Ovary (tissue), 7 donors: ENCODE measurements at regions not wholly inside any gene's neighbourhood (a gene's known extent, or its start where the extent isn't known, plus 50 kb on each side); places are given as distances from the start of the nearest gene placed in this dataset.
"Not testable (repeated sequence)": the region's sequence is repeated elsewhere in the genome, so short reads cannot be mapped to it uniquely, and the experiment has no call there.

Experiments used
- DNase-seq, 5 donors: peaks; one replicate each; pipeline ENCODE4 v3.0.0-alpha.2; 2019 to 2020
- H3K27ac ChIP-seq, 2 donors: fragments of 200-600 bp; one replicate each; pipeline versions ENCODE4 v1.5.1 to v1.8.0; 2019 to 2022
- H3K27me3 ChIP-seq: fragments of 200-600 bp; one replicate; pipeline ENCODE4 v1.8.0; 2022
- H3K36me3 ChIP-seq: fragments of 200-600 bp; sonication (generic); one replicate; pipeline ENCODE4 v1.5.1; 2019
- H3K4me1 ChIP-seq: one replicate; pipeline ENCODE4 v1.8.1; 2013; ENCODE audit warnings: mild to moderate bottlenecking, moderate library complexity; ENCODE audit not compliant: insufficient read depth
- H3K4me3 ChIP-seq: fragments of 200-600 bp; sonication (generic); one replicate; pipeline ENCODE4 v1.5.1; 2017
- H3K9me3 ChIP-seq, 2 donors: fragments of 200-600 bp in 1 of 2; sonication (generic) in 1 of 2; one replicate each; pipeline versions ENCODE4 v1.5.1 to v1.8.1; 2013 to 2019; ENCODE audit warnings: mild to moderate bottlenecking in 1 of 2, moderate library complexity in 1 of 2
- EP300 ChIP-seq: sonication (generic); formaldehyde crosslinking; IDR thresholded peaks from one replicate; pipeline ENCODE4 v1.6.1; 2017; ENCODE audit warnings: antibody characterized with exemption
- POLR2A ChIP-seq: fragments of 450-650 bp; IDR thresholded peaks from one replicate; pipeline ENCODE4 v1.6.1; 2017; ENCODE audit warnings: antibody characterized with exemption, mild to moderate bottlenecking, moderate library complexity
- WGBS, 3 donors: extraction: QIAGEN DNeasy Blood & Tissue Kit in 1 of 3; methylation state at CpG; one replicate each; pipeline versions ENCODE4 v1.1.5 to v1.1.7; 2013 to 2017; 5-methylcytosine and 5-hydroxymethylcytosine counted together
- intact Hi-C, 4 donors: fragments of 100-400 bp; cut with DNase I; formaldehyde crosslinking; loops; one replicate each; pipeline versions ENCODE4 v1.11.0 to v1.15.1; 2022 to 2023
- TF ChIP-seq, protein P1 (sequence below), 3 donors: fragments of 450-650 bp in 2 of 3; fragments of 200-600 bp in 1 of 3; IDR thresholded peaks; one replicate each; pipeline versions ENCODE4 v1.5.1 to v1.8.0; 2016 to 2022; ENCODE audit warnings: antibody characterized with exemption in 3 of 3, mild to moderate bottlenecking in 1 of 3
- donor health status: DM: no; HTN: no; CAD: no; lungs with moderate emphysema.
- donor health status: DM: no; HTN: no; CAD: no.
- donor health status: Bipolar disorder and iron deficiency.
- donor health status: DM: no; HTN: no; CAD: no.
- donor health status: DM: yes; HTN: yes; CAD: no.

DNA sequence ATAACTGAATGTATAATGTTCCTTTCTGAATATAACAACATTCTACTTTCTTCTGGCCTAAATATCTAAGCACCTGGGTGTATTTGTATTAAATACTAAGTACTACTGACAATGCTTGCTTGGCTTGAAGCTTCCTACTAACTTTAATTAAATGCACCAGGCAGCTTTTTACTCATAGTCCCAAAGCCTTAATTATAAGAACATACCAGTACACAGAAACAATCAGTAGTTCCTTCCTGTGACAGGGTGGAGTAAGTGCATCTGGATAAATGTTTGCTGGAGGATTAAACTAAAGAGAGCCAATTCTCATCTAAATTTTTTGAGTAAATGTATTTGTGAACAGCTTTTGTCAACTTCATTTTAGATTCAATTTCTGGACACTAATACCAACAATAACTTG, 558.6 kb upstream of the SEMA6A start:
- no peak for DNase-seq
- intact Hi-C loops: no loop called here
- Histone ChIP-seq H3K27me3 (no peaks in the 10 kb centered on the region), H3K4me1 (no peaks in the 10 kb centered on the region), H3K36me3 (no peaks in the 10 kb centered on the region), H3K27ac (no peak overlapping the region), H3K4me3 (no peak overlapping the region), H3K9me3 (no peaks in the 10 kb centered on the region)
- TF ChIP-seq EP300 (no peak), POLR2A (no peak)
- TF ChIP-seq, protein P1, sequence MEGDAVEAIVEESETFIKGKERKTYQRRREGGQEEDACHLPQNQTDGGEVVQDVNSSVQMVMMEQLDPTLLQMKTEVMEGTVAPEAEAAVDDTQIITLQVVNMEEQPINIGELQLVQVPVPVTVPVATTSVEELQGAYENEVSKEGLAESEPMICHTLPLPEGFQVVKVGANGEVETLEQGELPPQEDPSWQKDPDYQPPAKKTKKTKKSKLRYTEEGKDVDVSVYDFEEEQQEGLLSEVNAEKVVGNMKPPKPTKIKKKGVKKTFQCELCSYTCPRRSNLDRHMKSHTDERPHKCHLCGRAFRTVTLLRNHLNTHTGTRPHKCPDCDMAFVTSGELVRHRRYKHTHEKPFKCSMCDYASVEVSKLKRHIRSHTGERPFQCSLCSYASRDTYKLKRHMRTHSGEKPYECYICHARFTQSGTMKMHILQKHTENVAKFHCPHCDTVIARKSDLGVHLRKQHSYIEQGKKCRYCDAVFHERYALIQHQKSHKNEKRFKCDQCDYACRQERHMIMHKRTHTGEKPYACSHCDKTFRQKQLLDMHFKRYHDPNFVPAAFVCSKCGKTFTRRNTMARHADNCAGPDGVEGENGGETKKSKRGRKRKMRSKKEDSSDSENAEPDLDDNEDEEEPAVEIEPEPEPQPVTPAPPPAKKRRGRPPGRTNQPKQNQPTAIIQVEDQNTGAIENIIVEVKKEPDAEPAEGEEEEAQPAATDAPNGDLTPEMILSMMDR (IDR thresholded peaks at IDR 0.05): no peak

- no peak for TF ChIP-seq POLR2A
- no peak for TF ChIP-seq EP300
- TF ChIP-seq, protein P1 (IDR thresholded peaks at IDR 0.05): no peak
- no peaks in the 10 kb centered on the region for H3K4me1 ChIP-seq
- no peaks in the 10 kb centered on the region for H3K27me3 ChIP-seq
- no peak overlapping the region for H3K27ac ChIP-seq
- no peak for DNase-seq
- intact Hi-C loops: no loop called here
- H3K4me3 ChIP-seq: no peak overlapping the region
- no peaks in the 10 kb centered on the region for H3K9me3 ChIP-seq
- H3K36me3 ChIP-seq: no peaks in the 10 kb centered on the region
Observed at GRCh38 chr5:117131876-117132275, 557.3 kb upstream of the SEMA6A start.

DNA sequence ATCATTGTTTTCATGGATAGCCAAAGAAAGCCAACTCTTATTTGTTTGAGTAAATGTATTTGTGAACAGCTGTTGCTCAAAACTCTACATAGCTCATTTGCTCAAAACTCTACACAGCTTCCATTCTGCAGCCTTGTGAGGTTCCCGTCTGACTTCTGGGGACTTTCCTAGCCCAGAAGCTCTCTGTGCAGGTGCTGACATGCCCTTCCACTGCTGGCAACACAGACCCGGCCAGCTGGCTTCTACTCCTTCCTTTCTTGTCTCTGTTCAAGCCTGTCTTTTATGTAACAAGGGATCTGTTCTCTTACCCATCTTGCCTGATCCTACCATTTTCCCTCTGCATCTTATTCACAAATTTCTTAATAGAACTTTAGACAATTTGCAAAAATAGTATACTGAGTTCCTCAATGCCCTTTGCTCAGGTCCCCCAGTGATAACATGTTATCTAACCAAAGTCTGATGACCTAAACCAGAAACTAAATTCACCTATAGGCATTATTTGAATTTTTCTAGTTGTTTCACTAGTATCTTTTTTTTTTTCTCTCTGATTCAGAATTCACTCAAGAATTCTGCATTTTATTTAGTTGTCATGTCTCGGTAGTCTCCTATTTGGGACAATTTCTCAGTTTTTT, 556.5 kb upstream of the SEMA6A start:
- no peaks in the 10 kb centered on the region for H3K9me3 ChIP-seq
- no peaks in the 10 kb centered on the region for H3K4me1 ChIP-seq
- TF ChIP-seq, protein P1 (IDR thresholded peaks at IDR 0.05): no peak
- no peak for TF ChIP-seq EP300
- TF ChIP-seq POLR2A: no peak
- H3K36me3 ChIP-seq: no peaks in the 10 kb centered on the region
- WGBS, 3 donors: 84 to 87% (median 87%) methylated on average over 3 of the region's 3 CpGs
- intact Hi-C loops: no loop called here
- H3K27me3 ChIP-seq: no peaks in the 10 kb centered on the region
- no peak overlapping the region for H3K27ac ChIP-seq
- no peak overlapping the region for H3K4me3 ChIP-seq
- no peak for DNase-seq

DNA sequence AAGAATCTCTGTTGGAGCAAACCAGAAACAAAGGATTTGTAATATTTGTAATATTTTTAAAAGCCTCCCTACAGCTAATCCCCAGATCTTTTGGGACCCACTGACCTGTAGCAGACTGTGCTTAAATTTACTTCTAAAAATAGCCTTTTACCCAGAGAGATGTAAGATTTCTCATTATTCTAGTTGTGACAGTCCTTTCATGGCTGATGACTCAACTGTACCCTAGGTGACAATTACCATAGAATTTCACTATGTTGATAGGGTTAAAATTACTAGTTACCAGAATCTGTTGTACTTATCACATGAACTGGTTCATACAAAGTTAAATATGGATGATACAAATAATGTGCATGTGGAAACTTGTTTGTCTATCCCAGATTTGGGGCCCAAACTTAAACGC, 543.9 kb upstream of the SEMA6A start:
- 81 to 87% (median 84%) methylated on average over 1 of the region's 1 CpG for WGBS, 3 donors

GRCh38 chr5:117117314-117117713, 542.7 kb upstream of the SEMA6A start:
- H3K4me3 ChIP-seq, intact Hi-C loops, H3K4me1 ChIP-seq, DNase-seq, H3K27ac ChIP-seq, H3K36me3 ChIP-seq, H3K9me3 ChIP-seq, H3K27me3 ChIP-seq: not testable (repeated sequence)
- WGBS, 3 donors: 78 to 82% (median 79%) methylated on average over 6 of the region's 6 CpGs

More for the DNA sequence above, 543.9 kb upstream of the SEMA6A start:
- Histone ChIP-seq H3K36me3 (no peaks in the 10 kb centered on the region), H3K27ac (no peak overlapping the region), H3K4me3 (no peak overlapping the region), H3K9me3 (no peaks in the 10 kb centered on the region), H3K4me1 (no peaks in the 10 kb centered on the region), H3K27me3 (no peaks in the 10 kb centered on the region)
- intact Hi-C loops: no loop called here
- TF ChIP-seq POLR2A (no peak), EP300 (no peak)
- TF ChIP-seq, protein P1 (IDR thresholded peaks at IDR 0.05): no peak
- DNase-seq: no peak
